ENCODE measurements at regions not wholly inside any gene's neighbourhood (a gene's known extent, or its start where the extent isn't known, plus 50 kb on each side); places are given as distances from the start of the nearest gene placed in this dataset.

DNA sequence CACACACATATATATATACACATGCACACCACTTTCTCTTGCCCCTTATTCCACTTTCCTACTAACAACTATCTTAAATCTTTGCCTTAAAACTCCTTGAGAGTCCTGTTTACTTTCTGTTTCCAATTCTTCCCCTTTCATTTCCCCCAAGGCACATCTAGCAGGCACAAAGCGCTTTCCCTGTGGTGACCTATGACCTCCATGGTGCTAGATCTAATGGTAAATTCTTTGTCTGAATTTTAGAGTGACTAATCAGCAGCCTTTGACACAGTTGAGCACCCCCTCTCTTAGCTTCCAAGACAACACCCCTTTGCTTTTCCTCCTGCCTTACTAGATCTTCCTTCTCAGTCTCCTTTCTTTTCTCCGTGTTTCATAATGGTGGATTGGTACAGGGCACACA, 236.4 kb upstream of the TTC29 start:
- Histone ChIP-seq H3K36me3 (ENCODE audit: insufficient read depth, low read length) (no peaks in the 10 kb centered on the region), H2AFZ (ENCODE audit: low read length) (peak overlapping the region; percentile 21), H3K9me3 (ENCODE audit: low read depth, low read length) (no peaks in the 10 kb centered on the region), H3K4me2 (ENCODE audit: insufficient read depth, low read length) (no peak overlapping the region), H3K79me2 (ENCODE audit: insufficient read depth, low read length) (no peaks in the 10 kb centered on the region), H3K27me3 (ENCODE audit: insufficient read depth, low read length) (no peaks in the 10 kb centered on the region), H3K4me1 (ENCODE audit: insufficient read depth, low read length) (no peaks in the 10 kb centered on the region), H3K4me3 (ENCODE audit: insufficient read depth, low read length) (no peak overlapping the region), H4K20me1 (ENCODE audit: insufficient read depth, low read length) (no peaks in the 10 kb centered on the region), H3K27ac (ENCODE audit: low read depth, low read length) (no peak overlapping the region)
- TF ChIP-seq, protein P1, sequence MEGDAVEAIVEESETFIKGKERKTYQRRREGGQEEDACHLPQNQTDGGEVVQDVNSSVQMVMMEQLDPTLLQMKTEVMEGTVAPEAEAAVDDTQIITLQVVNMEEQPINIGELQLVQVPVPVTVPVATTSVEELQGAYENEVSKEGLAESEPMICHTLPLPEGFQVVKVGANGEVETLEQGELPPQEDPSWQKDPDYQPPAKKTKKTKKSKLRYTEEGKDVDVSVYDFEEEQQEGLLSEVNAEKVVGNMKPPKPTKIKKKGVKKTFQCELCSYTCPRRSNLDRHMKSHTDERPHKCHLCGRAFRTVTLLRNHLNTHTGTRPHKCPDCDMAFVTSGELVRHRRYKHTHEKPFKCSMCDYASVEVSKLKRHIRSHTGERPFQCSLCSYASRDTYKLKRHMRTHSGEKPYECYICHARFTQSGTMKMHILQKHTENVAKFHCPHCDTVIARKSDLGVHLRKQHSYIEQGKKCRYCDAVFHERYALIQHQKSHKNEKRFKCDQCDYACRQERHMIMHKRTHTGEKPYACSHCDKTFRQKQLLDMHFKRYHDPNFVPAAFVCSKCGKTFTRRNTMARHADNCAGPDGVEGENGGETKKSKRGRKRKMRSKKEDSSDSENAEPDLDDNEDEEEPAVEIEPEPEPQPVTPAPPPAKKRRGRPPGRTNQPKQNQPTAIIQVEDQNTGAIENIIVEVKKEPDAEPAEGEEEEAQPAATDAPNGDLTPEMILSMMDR (IDR thresholded peaks at IDR 0.05; ENCODE audit: extremely low read depth, low read depth, low read length): no peak
- DNase-seq (ENCODE audit: insufficient read length, low spot score, missing footprints): no peak

DNA sequence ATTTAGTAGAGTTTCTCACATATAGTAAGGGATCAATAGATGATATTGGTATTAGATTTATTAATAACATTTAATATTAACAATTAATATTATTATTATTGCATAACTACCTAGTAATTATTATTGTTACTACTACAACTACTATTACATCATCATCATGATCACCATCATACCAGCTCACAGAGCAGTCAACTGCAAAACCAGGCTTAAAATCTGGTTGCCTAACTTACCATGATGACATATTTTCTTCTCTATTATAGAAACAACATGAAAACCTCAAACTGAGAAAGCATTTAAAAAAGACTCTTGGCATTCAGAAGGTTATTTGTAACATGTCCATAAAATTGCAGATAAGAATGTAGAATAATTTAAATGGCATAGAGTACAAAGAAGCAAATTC, 247.0 kb upstream of the TTC29 start:
- Histone ChIP-seq H3K27ac (ENCODE audit: low read depth, low read length) (no peak overlapping the region), H2AFZ (ENCODE audit: low read length) (no peak overlapping the region), H3K4me3 (ENCODE audit: insufficient read depth, low read length) (no peak overlapping the region), H3K9me3 (ENCODE audit: low read depth, low read length) (no peaks in the 10 kb centered on the region), H4K20me1 (ENCODE audit: insufficient read depth, low read length) (no peaks in the 10 kb centered on the region), H3K27me3 (ENCODE audit: insufficient read depth, low read length) (no peaks in the 10 kb centered on the region), H3K36me3 (ENCODE audit: insufficient read depth, low read length) (no peaks in the 10 kb centered on the region), H3K4me1 (ENCODE audit: insufficient read depth, low read length) (peaks cover 12% of the 10 kb centered on the region), H3K4me2 (ENCODE audit: insufficient read depth, low read length) (no peak overlapping the region), H3K79me2 (ENCODE audit: insufficient read depth, low read length) (no peaks in the 10 kb centered on the region)
- no peak for DNase-seq (ENCODE audit: insufficient read length, low spot score, missing footprints)
- TF ChIP-seq, protein P1 (IDR thresholded peaks at IDR 0.05; ENCODE audit: extremely low read depth, low read depth, low read length): no peak

DNA sequence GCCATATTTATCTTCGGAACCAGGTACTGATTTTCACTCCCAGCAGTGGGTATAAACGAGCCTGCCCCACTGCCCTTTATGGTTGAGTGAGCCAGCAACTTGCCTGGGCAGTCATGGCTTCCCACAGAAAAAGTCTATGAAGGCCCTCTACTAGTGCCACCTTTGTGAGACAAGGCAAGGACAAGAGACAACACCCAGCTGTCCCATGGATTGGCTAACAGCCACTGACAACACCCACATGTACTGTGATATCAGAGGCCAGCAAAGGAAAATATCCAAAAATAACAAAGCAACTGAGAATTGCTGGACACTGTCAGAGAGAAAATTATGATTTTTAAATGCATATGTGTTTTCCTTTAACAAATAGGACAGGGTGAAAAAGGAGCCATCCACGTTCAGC, 248.4 kb upstream of the TTC29 start:
- TF ChIP-seq, protein P1 (IDR thresholded peaks at IDR 0.05; ENCODE audit: extremely low read depth, low read depth, low read length): no peak
- Histone ChIP-seq H3K9me3 (ENCODE audit: low read depth, low read length) (no peaks in the 10 kb centered on the region), H3K4me3 (ENCODE audit: insufficient read depth, low read length) (peak overlapping the region; percentile 40), H3K27me3 (ENCODE audit: insufficient read depth, low read length) (no peaks in the 10 kb centered on the region), H2AFZ (ENCODE audit: low read length) (peak overlapping the region; percentile 76), H3K4me2 (ENCODE audit: insufficient read depth, low read length) (peak overlapping the region; percentile 59), H4K20me1 (ENCODE audit: insufficient read depth, low read length) (no peaks in the 10 kb centered on the region), H3K79me2 (ENCODE audit: insufficient read depth, low read length) (no peaks in the 10 kb centered on the region), H3K4me1 (ENCODE audit: insufficient read depth, low read length) (peaks cover 12% of the 10 kb centered on the region), H3K36me3 (ENCODE audit: insufficient read depth, low read length) (no peaks in the 10 kb centered on the region), H3K27ac (ENCODE audit: low read depth, low read length) (no peak overlapping the region)
- DNase-seq (ENCODE audit: insufficient read length, low spot score, missing footprints): no peak

DNA sequence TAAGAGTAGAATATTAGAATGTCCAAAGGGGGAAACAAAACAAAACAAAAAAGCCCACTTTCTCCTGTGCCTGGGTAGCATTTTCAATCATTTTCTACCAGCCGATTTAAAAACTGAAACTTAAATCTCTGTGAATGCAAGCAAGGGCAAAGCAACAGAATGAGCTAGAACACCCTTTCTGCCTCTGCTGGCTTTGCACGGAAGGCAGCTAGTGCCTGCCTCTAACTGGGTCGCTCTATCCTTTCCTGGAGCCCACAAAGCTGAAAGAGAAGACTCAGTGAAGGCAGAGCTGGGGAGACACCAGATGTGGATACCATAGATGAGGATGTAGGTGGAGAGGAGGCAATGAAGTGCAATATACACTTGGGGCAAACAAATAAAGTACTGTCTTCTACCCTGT, 248.9 kb upstream of the TTC29 start:
- no peak for DNase-seq (ENCODE audit: insufficient read length, low spot score, missing footprints)
- Histone ChIP-seq H2AFZ (ENCODE audit: low read length) (peak overlapping the region; percentile 76), H3K4me1 (ENCODE audit: insufficient read depth, low read length) (peaks cover 12% of the 10 kb centered on the region), H4K20me1 (ENCODE audit: insufficient read depth, low read length) (no peaks in the 10 kb centered on the region), H3K79me2 (ENCODE audit: insufficient read depth, low read length) (no peaks in the 10 kb centered on the region), H3K27me3 (ENCODE audit: insufficient read depth, low read length) (no peaks in the 10 kb centered on the region), H3K4me3 (ENCODE audit: insufficient read depth, low read length) (peak overlapping the region; percentile 40), H3K27ac (ENCODE audit: low read depth, low read length) (no peak overlapping the region), H3K36me3 (ENCODE audit: insufficient read depth, low read length) (no peaks in the 10 kb centered on the region), H3K9me3 (ENCODE audit: low read depth, low read length) (no peaks in the 10 kb centered on the region), H3K4me2 (ENCODE audit: insufficient read depth, low read length) (peak overlapping the region; percentile 59)
- TF ChIP-seq, protein P1 (IDR thresholded peaks at IDR 0.05; ENCODE audit: extremely low read depth, low read depth, low read length): no peak
